Central memory CD8-positive, alpha-beta T cell (primary cell): ENCODE measurements at regions not wholly inside any gene's neighbourhood (a gene's known extent, or its start where the extent isn't known, plus 50 kb on each side); places are given as distances from the start of the nearest gene placed in this dataset.

Experiments
- ATAC-seq: fragments of 150-1000 bp; cut with Tn5 transposase; replicated peaks from 2 replicates; pipeline ENCODE4 v1.10.0; 2022; ENCODE audit warnings: mild to moderate bottlenecking, moderate FRiP score, moderate number of reproducible peaks; ENCODE audit not compliant: poor library complexity, severe bottlenecking; ENCODE audit errors: extremely low read depth
- DNase-seq, 2 donors: peaks; one replicate each; pipeline ENCODE4 v3.0.0; 2021; ENCODE audit warnings: low spot score in 2 of 2
- H3K27ac Mint-ChIP-seq: one replicate; pipeline ENCODE4 v1.8.0; 2022; ENCODE audit warnings: low read depth, mild to moderate bottlenecking, moderate library complexity, mixed read lengths
- H3K27me3 Mint-ChIP-seq: one replicate; pipeline ENCODE4 v1.8.0; 2022; ENCODE audit warnings: mixed read lengths
- H3K36me3 Mint-ChIP-seq: one replicate; pipeline ENCODE4 v1.8.0; 2022; ENCODE audit warnings: mild to moderate bottlenecking, moderate library complexity, mixed read lengths; ENCODE audit not compliant: insufficient read depth
- H3K4me1 Mint-ChIP-seq: one replicate; pipeline ENCODE4 v1.8.0; 2022; ENCODE audit warnings: mixed read lengths
- H3K4me3 Mint-ChIP-seq: one replicate; pipeline ENCODE4 v1.8.0; 2022; ENCODE audit warnings: mild to moderate bottlenecking, moderate library complexity, mixed read lengths
- H3K9me3 Mint-ChIP-seq: one replicate; pipeline ENCODE4 v1.8.0; 2022; ENCODE audit warnings: mixed read lengths

GRCh38 chr15:62337934-62338333, 172.8 kb upstream of the C2CD4B start:
- ATAC-seq (no peak), DNase-seq (no peak)
- no peaks in the 10 kb centered on the region for H3K9me3 Mint-ChIP-seq

DNA sequence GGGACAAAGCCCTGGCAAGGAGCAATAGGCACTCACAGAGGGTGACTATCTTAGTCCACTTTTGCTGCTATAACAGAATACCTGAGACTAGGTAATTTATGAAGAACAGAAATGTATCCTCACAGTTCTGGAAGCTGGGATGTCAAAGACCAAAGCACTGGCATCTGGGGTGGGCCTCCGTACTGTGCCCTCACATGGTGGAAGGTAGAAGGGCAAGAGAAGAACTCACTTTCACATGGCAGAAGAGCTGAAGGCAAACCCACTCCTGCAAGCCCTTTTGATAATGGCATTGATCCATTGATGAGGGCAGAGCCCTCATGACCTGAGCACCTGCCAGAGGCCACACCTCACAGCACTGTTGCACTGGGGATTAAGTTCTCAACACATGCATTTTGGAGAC, 173.4 kb upstream of the C2CD4B start:
- no peak overlapping the region for H3K4me3 Mint-ChIP-seq
- H3K27ac Mint-ChIP-seq = no peak overlapping the region
- ATAC-seq (no peak), DNase-seq (no peak)
- H3K9me3 Mint-ChIP-seq = no peaks in the 10 kb centered on the region
- no peaks in the 10 kb centered on the region for H3K4me1 Mint-ChIP-seq
- H3K27me3 Mint-ChIP-seq = peaks cover 58% of the 10 kb centered on the region
- H3K36me3 Mint-ChIP-seq = no peaks in the 10 kb centered on the region

More at GRCh38 chr15:62337934-62338333, 172.8 kb upstream of the C2CD4B start:
- Mint-ChIP-seq H3K36me3 (no peaks in the 10 kb centered on the region), H3K27ac (no peak overlapping the region), H3K27me3 (peaks cover 58% of the 10 kb centered on the region), H3K4me1 (no peaks in the 10 kb centered on the region), H3K4me3 (no peak overlapping the region)

DNA sequence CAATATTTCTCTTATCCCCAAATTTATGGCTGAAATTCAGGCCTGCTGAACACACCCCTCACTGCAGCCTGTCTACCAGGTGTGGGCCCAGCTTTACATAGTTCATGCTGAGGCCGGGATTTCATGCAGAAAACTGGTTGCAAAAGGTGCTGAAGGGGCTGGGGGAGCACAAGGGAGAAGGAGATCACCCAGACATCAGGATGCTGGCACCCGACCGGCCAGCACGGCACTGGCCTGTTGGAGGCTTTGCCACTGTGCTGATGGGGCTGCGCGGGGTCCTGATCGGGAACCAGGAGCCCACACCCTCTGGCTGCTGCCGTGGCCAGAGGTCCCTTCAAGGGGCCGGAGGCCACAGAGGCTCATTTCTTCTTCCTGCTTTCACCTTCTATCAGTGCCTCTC, 177.9 kb upstream of the C2CD4B start:
- Mint-ChIP-seq H3K9me3 (no peaks in the 10 kb centered on the region), H3K4me3 (no peak overlapping the region), H3K27ac (peak overlapping the region; percentile 35), H3K36me3 (peaks cover 4% of the 10 kb centered on the region), H3K27me3 (peaks cover 28% of the 10 kb centered on the region), H3K4me1 (peaks cover 7% of the 10 kb centered on the region)
- DNase-seq (no peak), ATAC-seq (no peak)

- H3K4me3 Mint-ChIP-seq = no peak overlapping the region
- peaks cover 23% of the 10 kb centered on the region for H3K27me3 Mint-ChIP-seq
- peaks cover 7% of the 10 kb centered on the region for H3K4me1 Mint-ChIP-seq
- no peaks in the 10 kb centered on the region for H3K9me3 Mint-ChIP-seq
- no peak overlapping the region for H3K27ac Mint-ChIP-seq
- peaks cover 5% of the 10 kb centered on the region for H3K36me3 Mint-ChIP-seq
- DNase-seq (no peak), ATAC-seq (no peak)
Observed at GRCh38 chr15:62343397-62343796, 178.3 kb upstream of the C2CD4B start.

GRCh38 chr15:62344806-62345539, 179.9 kb upstream of the C2CD4B start:
- Mint-ChIP-seq H3K4me1 (peaks cover 7% of the 10 kb centered on the region), H3K4me3 (peak overlapping the region; percentile 64), H3K9me3 (no peaks in the 10 kb centered on the region), H3K27me3 (peaks cover 15% of the 10 kb centered on the region), H3K36me3 (peaks cover 5% of the 10 kb centered on the region), H3K27ac (peak overlapping the region; percentile 27)
- ATAC-seq = peak; percentile 62
- peak in 1 of 2 donors; percentile 28 for DNase-seq

GRCh38 chr15:62346168-62346567, 181.1 kb upstream of the C2CD4B start:
- H3K27me3 Mint-ChIP-seq = peaks cover 15% of the 10 kb centered on the region
- peaks cover 5% of the 10 kb centered on the region for H3K36me3 Mint-ChIP-seq

GRCh38 chr15:62348118-62348517, 183.0 kb upstream of the C2CD4B start:
- H3K4me1 Mint-ChIP-seq = peaks cover 7% of the 10 kb centered on the region
- ATAC-seq = no peak
- peaks cover 33% of the 10 kb centered on the region for H3K27me3 Mint-ChIP-seq
- no peak overlapping the region for H3K27ac Mint-ChIP-seq
- peaks cover 5% of the 10 kb centered on the region for H3K36me3 Mint-ChIP-seq
- H3K9me3 Mint-ChIP-seq = no peaks in the 10 kb centered on the region
- no peak overlapping the region for H3K4me3 Mint-ChIP-seq
- no peak for DNase-seq

More at GRCh38 chr15:62346168-62346567, 181.1 kb upstream of the C2CD4B start:
- no peak overlapping the region for H3K27ac Mint-ChIP-seq
- no peak for DNase-seq
- H3K9me3 Mint-ChIP-seq = no peaks in the 10 kb centered on the region
- no peak overlapping the region for H3K4me3 Mint-ChIP-seq
- no peak for ATAC-seq
- H3K4me1 Mint-ChIP-seq = peaks cover 7% of the 10 kb centered on the region

GRCh38 chr15:62348623-62349022, 183.5 kb upstream of the C2CD4B start:
- no peaks in the 10 kb centered on the region for H3K9me3 Mint-ChIP-seq

DNA sequence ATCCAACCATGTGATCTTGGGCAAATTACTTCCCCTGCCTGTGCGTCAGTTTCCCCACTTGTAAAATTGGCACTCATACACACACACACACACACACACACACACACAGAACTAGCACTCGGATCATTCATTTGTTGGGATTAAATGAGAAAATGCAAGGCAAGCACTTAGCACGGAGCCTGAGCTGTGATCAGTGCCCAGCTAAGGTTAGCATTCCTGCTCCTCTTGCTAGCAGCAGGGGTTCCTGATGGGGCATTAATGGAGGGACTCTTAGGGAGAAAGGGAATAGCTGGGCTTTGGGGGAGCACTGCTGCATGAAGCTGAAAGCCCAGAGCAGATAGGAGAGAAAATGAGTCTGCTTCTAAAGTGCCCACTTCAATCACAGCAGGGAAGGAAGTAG, 187.7 kb upstream of the C2CD4B start:
- peaks cover 62% of the 10 kb centered on the region for H3K27me3 Mint-ChIP-seq
- no peaks in the 10 kb centered on the region for H3K9me3 Mint-ChIP-seq
- H3K4me3 Mint-ChIP-seq = no peak overlapping the region
- no peaks in the 10 kb centered on the region for H3K4me1 Mint-ChIP-seq
- H3K36me3 Mint-ChIP-seq = peaks cover 2% of the 10 kb centered on the region
- DNase-seq (no peak), ATAC-seq (no peak)
- no peak overlapping the region for H3K27ac Mint-ChIP-seq

More at GRCh38 chr15:62348623-62349022, 183.5 kb upstream of the C2CD4B start:
- H3K4me1 Mint-ChIP-seq = peaks cover 7% of the 10 kb centered on the region
- no peak overlapping the region for H3K27ac Mint-ChIP-seq
- no peak for DNase-seq
- peaks cover 37% of the 10 kb centered on the region for H3K27me3 Mint-ChIP-seq
- no peak overlapping the region for H3K4me3 Mint-ChIP-seq
- ATAC-seq = no peak
- peaks cover 5% of the 10 kb centered on the region for H3K36me3 Mint-ChIP-seq

DNA sequence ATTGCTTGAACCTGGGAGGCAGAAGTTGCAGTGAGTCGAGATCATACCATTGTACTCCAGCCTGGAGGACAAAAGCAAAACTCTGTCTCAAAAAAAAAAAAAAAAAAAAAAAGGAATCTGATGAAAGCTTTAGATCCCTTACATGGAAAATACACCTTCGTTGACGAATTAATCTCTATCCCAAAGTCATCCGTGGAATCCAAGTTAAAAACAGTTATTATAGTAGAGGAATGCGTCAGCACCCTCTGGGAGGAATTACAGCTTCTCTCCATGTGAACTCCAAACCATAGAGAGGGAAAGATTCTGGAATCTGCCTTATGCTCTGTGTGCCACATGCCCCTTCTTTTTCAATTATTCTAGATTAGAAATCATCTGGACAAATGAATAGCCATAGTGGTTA, 192.3 kb upstream of the C2CD4B start:
- no peak for DNase-seq

DNA sequence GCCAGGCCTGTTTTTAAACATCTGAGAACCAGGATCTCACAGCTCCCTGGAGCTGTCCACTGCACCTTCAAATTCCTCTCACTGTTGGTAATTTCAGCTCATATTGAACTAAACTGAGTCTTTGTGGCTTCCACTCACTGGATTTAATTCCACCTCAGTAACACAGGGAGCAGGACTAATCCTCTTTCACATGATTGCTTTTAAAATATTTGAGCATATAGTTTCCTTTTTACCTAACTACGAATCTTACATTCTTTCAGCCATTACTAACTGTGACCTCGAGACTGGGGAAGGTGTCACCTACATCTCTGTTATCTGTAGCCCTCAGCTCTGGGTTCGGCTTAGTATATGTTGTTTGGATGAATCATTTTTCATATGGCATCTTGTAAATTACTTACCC, 194.3 kb upstream of the C2CD4B start:
- Mint-ChIP-seq H3K27me3 (peaks cover 74% of the 10 kb centered on the region), H3K36me3 (no peaks in the 10 kb centered on the region), H3K9me3 (no peaks in the 10 kb centered on the region), H3K4me1 (no peaks in the 10 kb centered on the region), H3K4me3 (no peak overlapping the region), H3K27ac (no peak overlapping the region)
- ATAC-seq = no peak
- no peak for DNase-seq

More for the DNA sequence above, 192.3 kb upstream of the C2CD4B start:
- Mint-ChIP-seq H3K9me3 (no peaks in the 10 kb centered on the region), H3K4me1 (no peaks in the 10 kb centered on the region), H3K4me3 (no peak overlapping the region), H3K36me3 (no peaks in the 10 kb centered on the region), H3K27me3 (peaks cover 76% of the 10 kb centered on the region), H3K27ac (no peak overlapping the region)
- no peak for ATAC-seq

- Mint-ChIP-seq H3K9me3 (no peaks in the 10 kb centered on the region), H3K4me1 (no peaks in the 10 kb centered on the region), H3K27me3 (peaks cover 76% of the 10 kb centered on the region), H3K36me3 (no peaks in the 10 kb centered on the region), H3K27ac (no peak overlapping the region), H3K4me3 (no peak overlapping the region)
- ATAC-seq (no peak), DNase-seq (no peak)
Observed at GRCh38 chr15:62360332-62361097, 195.4 kb upstream of the C2CD4B start.

DNA sequence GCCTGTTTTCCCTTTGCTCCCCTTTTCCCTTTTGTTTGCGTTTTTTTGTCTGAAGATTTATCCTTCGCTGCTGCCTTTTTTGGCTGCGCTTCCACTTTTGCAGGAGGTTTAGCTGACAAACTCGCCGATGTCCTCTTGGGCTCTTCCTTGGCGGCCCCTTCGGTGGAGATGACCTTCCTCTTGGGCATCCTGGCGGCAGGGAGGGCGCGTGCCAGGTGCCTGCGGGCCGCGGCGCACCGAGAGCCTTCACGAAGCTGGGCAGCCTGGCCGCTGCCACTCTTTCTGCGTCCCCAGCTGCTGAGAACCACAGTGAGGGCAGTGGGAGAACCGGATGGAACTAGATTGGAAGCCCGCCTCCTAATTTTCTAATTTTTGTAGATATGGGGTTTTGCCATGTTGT, 197.1 kb upstream of the C2CD4B start:
- ATAC-seq (no peak), DNase-seq (no peak)
- Mint-ChIP-seq H3K4me1 (no peaks in the 10 kb centered on the region), H3K9me3 (no peaks in the 10 kb centered on the region), H3K27ac (no peak overlapping the region), H3K36me3 (no peaks in the 10 kb centered on the region), H3K4me3 (no peak overlapping the region), H3K27me3 (peaks cover 86% of the 10 kb centered on the region)
